Gastrocnemius medialis (tissue), 4 donors: ENCODE measurements at regions not wholly inside any gene's neighbourhood (a gene's known extent, or its start where the extent isn't known, plus 50 kb on each side); places are given as distances from the start of the nearest gene placed in this dataset.

Experiments used
- ATAC-seq, 2 donors: fragments of 150-250 bp; one replicate each; pipeline ENCODE4 v1.9.1; 2016
- DNase-seq, 2 donors: peaks; one replicate each; pipeline ENCODE4 v3.0.0-alpha.2; 2019
- H3K27ac ChIP-seq, 4 donors: fragments of 200-600 bp; sonication (generic); 1 replicate in 1 of 4; 2 replicates in 3 of 4; pipeline ENCODE4 v1.5.1; 2016 to 2018; ENCODE audit warnings: mild to moderate bottlenecking in 2 of 4, moderate library complexity in 1 of 4
- H3K27me3 ChIP-seq, 3 donors: fragments of 200-600 bp; sonication (generic) in 2 of 3; 1 replicate in 1 of 3; 2 replicates in 2 of 3; pipeline versions ENCODE4 v1.5.1 to v1.6.0; 2016 to 2019; ENCODE audit warnings: mild to moderate bottlenecking in 1 of 3, moderate library complexity in 1 of 3
- H3K36me3 ChIP-seq, 2 donors: fragments of 200-600 bp; sonication (generic) in 1 of 2; one replicate each; pipeline ENCODE4 v1.5.1; 2017 to 2018
- H3K4me1 ChIP-seq, 2 donors: fragments of 200-600 bp; sonication (generic) in 1 of 2; one replicate each; pipeline ENCODE4 v1.5.1; 2016 to 2017; ENCODE audit warnings: mild to moderate bottlenecking in 2 of 2
- H3K4me3 ChIP-seq, 4 donors: fragments of 200-600 bp; sonication (generic) in 3 of 4; 1 replicate in 1 of 4; 2 replicates in 3 of 4; pipeline ENCODE4 v1.5.1; 2016 to 2019; ENCODE audit warnings: mild to moderate bottlenecking in 2 of 4
- H3K9me3 ChIP-seq, 3 donors: fragments of 200-600 bp; sonication (generic) in 2 of 3; 1 replicate in 1 of 3; 2 replicates in 2 of 3; pipeline ENCODE4 v1.5.1; 2016 to 2019
- POLR2A ChIP-seq, 2 donors: fragments of 450-650 bp; IDR thresholded peaks; one replicate each; pipeline ENCODE4 v1.6.1; 2017; ENCODE audit warnings: antibody characterized with exemption in 2 of 2, mild to moderate bottlenecking in 2 of 2, moderate library complexity in 2 of 2
- in situ Hi-C, 4 donors: fragments of 200-750 bp; cut with MboI; loops; one replicate each; pipeline versions ENCODE4 v1.15.0 to v1.8.0; 2017; ENCODE audit warnings: low sequenced_read_pairs in 4 of 4
- intact Hi-C: fragments of 100-400 bp; cut with DNase I; formaldehyde crosslinking; loops from one replicate; pipeline ENCODE4 v1.15.1; 2023; ENCODE audit warnings: low total_unique reads
- TF ChIP-seq, protein P1 (sequence below), 5 experiments: fragments of 450-650 bp in 3 of 5; fragments of 200-600 bp in 2 of 5; sonication (generic) in 2 of 5; IDR thresholded peaks in 4 of 5; conservative IDR thresholded peaks in 1 of 5; 1 replicate in 4 of 5; 2 replicates in 1 of 5; pipeline ENCODE4 v1.5.1; 2016 to 2019; ENCODE audit warnings: antibody characterized with exemption in 5 of 5, mild to moderate bottlenecking in 3 of 5, moderate library complexity in 3 of 5

DNA sequence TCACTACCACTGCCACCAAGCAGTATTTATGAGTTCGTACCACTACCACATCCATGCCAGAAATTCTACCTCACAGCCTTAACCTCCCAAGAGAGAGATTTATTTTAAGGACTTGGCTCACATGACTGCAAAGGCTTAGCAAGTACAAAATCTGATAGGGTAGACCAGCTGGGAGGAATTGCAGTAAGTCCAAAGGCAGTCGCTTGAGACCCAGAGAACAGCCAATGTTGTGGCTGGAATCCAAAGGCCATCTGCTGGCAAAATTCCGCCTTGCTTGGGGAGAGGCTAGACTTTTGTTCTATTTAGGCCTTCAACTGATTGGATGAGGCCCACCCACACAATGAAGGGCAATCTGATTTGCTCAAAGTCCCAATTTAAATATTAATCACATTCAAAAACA lies 101.4 kb upstream of the STT3B start:
- Histone ChIP-seq H3K4me1 (no peaks in the 10 kb centered on the region), H3K27me3 (no peaks in the 10 kb centered on the region), H3K4me3 (no peak overlapping the region), H3K27ac (no peak overlapping the region), H3K9me3 (no peaks in the 10 kb centered on the region), H3K36me3 (no peaks in the 10 kb centered on the region)
- intact Hi-C loops, result no loop called here
- TF ChIP-seq, protein P1, sequence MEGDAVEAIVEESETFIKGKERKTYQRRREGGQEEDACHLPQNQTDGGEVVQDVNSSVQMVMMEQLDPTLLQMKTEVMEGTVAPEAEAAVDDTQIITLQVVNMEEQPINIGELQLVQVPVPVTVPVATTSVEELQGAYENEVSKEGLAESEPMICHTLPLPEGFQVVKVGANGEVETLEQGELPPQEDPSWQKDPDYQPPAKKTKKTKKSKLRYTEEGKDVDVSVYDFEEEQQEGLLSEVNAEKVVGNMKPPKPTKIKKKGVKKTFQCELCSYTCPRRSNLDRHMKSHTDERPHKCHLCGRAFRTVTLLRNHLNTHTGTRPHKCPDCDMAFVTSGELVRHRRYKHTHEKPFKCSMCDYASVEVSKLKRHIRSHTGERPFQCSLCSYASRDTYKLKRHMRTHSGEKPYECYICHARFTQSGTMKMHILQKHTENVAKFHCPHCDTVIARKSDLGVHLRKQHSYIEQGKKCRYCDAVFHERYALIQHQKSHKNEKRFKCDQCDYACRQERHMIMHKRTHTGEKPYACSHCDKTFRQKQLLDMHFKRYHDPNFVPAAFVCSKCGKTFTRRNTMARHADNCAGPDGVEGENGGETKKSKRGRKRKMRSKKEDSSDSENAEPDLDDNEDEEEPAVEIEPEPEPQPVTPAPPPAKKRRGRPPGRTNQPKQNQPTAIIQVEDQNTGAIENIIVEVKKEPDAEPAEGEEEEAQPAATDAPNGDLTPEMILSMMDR (IDR thresholded peaks at IDR 0.05 in 4 of 5, conservative IDR thresholded peaks at IDR 0.05 in 1 of 5), result no peak
- no peak for TF ChIP-seq POLR2A (IDR thresholded peaks at IDR 0.05)
- ATAC-seq (no peak), DNase-seq (no peak)
- in situ Hi-C loops, result no loop called here

DNA sequence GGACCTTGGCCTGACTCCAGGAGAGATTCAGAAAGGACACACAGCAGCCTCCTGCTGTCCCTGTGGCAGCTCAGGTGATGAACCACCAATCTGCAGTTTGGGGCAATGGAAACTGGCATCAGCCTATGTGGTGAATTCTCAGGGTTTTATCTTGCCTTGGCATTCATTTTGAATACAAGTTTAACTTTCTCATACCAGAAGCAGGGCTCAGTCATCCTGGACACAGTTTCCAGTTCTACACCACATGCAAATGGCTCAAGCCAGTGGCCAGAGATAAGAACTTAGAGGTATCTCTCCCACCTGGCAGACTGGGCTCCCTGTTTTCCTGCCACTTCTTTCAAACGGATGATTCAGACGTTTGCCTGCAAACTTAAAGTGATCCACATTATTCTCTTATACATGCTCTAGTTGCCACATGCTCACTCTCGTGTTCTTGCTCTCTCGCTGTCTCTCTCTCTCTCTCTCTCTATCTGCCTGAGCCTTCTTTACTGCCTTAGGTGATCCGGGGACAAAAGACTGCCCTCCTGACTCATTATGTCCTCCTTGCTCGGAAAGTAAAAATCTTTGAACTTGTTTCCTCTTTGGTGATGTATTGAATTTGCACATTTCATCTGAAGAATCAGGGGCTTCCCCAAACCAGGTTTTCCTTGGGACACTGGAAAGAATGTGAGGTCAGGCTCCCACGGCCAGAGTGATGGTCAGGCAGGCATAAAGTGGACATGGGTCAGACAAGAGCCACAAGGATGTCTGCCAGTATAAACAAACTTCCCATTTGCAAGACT lies 99.6 kb upstream of the STT3B start:
- Histone ChIP-seq H3K27me3 (no peaks in the 10 kb centered on the region), H3K4me1 (no peaks in the 10 kb centered on the region), H3K27ac (no peak overlapping the region), H3K36me3 (no peaks in the 10 kb centered on the region), H3K4me3 (no peak overlapping the region), H3K9me3 (no peaks in the 10 kb centered on the region)
- ATAC-seq (no peak), DNase-seq (no peak)
- intact Hi-C loops, result no loop called here
- in situ Hi-C loops, result no loop called here
- TF ChIP-seq POLR2A (IDR thresholded peaks at IDR 0.05), result no peak
- TF ChIP-seq, protein P1 (IDR thresholded peaks at IDR 0.05 in 4 of 5, conservative IDR thresholded peaks at IDR 0.05 in 1 of 5), result no peak

DNA sequence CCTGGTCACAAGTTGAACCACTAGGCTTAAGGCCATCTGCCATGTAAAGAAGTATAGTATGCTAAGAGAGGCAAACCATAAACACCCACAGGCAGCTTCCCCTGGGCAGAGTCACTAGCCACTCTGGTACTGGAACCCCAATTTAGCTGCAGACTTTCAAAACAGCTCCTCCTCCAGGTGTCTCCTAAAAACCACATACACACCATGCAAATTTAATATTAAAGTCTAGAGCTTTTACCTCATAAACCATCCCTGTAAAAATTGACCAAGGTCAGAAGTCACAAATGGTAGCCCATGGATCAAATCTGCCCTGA lies 99.1 kb upstream of the STT3B start:
- no peaks in the 10 kb centered on the region for H3K4me1 ChIP-seq
- DNase-seq (no peak), ATAC-seq (no peak)
- H3K27me3 ChIP-seq, result no peaks in the 10 kb centered on the region
- no peak for TF ChIP-seq POLR2A (IDR thresholded peaks at IDR 0.05)
- TF ChIP-seq, protein P1 (IDR thresholded peaks at IDR 0.05 in 4 of 5, conservative IDR thresholded peaks at IDR 0.05 in 1 of 5), result no peak
- H3K27ac ChIP-seq, result no peak overlapping the region
- H3K36me3 ChIP-seq, result no peaks in the 10 kb centered on the region
- H3K9me3 ChIP-seq, result no peaks in the 10 kb centered on the region
- in situ Hi-C loops, result no loop called here
- intact Hi-C loops, result no loop called here
- H3K4me3 ChIP-seq, result no peak overlapping the region

DNA sequence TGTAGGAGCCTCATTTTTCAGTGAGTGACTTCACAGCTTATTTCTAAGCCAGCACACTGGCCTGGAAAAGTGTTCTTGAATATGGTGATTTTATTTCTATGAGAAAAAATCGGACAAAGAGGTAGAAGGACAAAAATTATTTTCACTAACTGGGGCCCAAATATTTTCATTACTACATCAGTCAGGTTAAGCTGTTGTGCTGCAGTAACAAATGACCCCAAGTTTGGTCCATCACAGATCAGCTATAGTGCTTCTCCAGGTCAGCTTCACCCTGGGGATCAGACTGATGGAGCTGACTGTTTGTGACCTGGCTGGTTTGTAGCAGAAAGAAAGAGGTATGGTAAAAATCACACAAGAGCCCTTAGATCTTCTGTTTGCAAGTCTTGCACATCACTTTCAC lies 97.9 kb upstream of the STT3B start:
- intact Hi-C loops, result no loop called here
- no peak for DNase-seq
- TF ChIP-seq, protein P1 (IDR thresholded peaks at IDR 0.05 in 4 of 5, conservative IDR thresholded peaks at IDR 0.05 in 1 of 5), result no peak
- no peak for TF ChIP-seq POLR2A (IDR thresholded peaks at IDR 0.05)
- Histone ChIP-seq H3K27me3 (no peaks in the 10 kb centered on the region), H3K4me1 (no peaks in the 10 kb centered on the region), H3K36me3 (no peaks in the 10 kb centered on the region), H3K4me3 (no peak overlapping the region), H3K27ac (no peak overlapping the region), H3K9me3 (no peaks in the 10 kb centered on the region)
- no peak for ATAC-seq
- in situ Hi-C loops, result no loop called here

DNA sequence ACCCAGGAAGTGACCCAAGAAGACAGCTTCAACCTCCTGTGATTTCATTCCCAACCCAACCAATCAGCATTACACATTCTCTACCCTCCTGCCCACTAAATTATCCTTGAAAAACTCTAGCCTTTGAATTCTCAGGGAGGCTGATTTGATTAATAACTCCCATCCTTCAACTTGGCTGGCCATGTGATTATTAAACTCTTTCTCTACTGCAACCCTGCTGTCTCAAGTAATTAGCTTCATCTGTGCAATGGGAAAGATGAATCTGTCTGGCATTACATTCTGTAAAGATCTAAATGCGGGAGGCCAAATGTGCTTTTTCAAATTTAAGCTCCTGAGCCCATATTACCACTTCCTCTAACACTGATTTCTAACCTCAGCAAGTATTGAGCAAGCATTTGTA lies 95.9 kb upstream of the STT3B start:
- no peak for TF ChIP-seq POLR2A (IDR thresholded peaks at IDR 0.05)
- TF ChIP-seq, protein P1 (IDR thresholded peaks at IDR 0.05 in 4 of 5, conservative IDR thresholded peaks at IDR 0.05 in 1 of 5), result no peak
- in situ Hi-C loops (no loop called here), intact Hi-C loops (no loop called here)
- Histone ChIP-seq H3K9me3 (no peaks in the 10 kb centered on the region), H3K4me3 (no peak overlapping the region), H3K27me3 (no peaks in the 10 kb centered on the region), H3K4me1 (no peaks in the 10 kb centered on the region), H3K27ac (no peak overlapping the region), H3K36me3 (no peaks in the 10 kb centered on the region)
- DNase-seq (no peak), ATAC-seq (no peak)
